ENCODE measurements at regions not wholly inside any gene's neighbourhood (a gene's known extent, or its start where the extent isn't known, plus 50 kb on each side); places are given as distances from the start of the nearest gene placed in this dataset.

DNA sequence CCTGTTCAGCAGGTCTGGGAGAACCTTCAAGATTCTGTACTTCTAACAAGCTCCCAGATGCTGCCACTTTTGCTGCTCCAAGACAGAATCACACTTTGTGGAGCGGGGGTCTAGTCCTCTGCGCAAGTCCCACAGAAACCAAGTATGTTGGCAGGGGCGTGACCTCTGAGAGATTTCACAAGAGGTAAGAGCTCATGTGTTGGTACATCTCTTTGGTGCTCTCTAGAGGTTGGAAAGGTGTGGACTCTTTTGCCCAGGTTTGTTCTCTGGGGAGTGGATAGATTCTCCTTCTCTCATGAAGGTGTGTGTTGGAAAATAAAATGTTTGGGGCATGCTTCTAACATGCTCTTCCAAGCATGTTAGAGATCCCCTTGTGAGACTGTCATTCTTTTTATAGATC lies 340.9 kb upstream of the IRAK1BP1 start:
- no peak for FAIRE-seq
- peak; percentile 16 for DNase-seq (ENCODE audit: low spot score)
- no peak overlapping the region for H3K27ac ChIP-seq (ENCODE audit: extremely low read length, insufficient read depth, low read length)
- no peak overlapping the region for H3K4me2 ChIP-seq (ENCODE audit: low read depth, low read length)
- H3K36me3 ChIP-seq (replicated peaks in 1 of 2; ENCODE audit: control insufficient read depth in 1 of 2, insufficient read depth in 2 of 2, low read length in 2 of 2), result no peaks in the 10 kb centered on the region
- ChIA-PET POLR2A (no interaction called here), CTCF (ENCODE audit: low intra/inter-chr PET ratio, low total read pairs) (no interaction called here)
- H3K9me3 ChIP-seq (ENCODE audit: low read length), result no peaks in the 10 kb centered on the region
- H2AFZ ChIP-seq (ENCODE audit: low read length), result no peak overlapping the region
- H3K79me2 ChIP-seq (ENCODE audit: insufficient read depth, low read length), result no peaks in the 10 kb centered on the region
- peak; percentile 69 for ATAC-seq
- H3K4me1 ChIP-seq (ENCODE audit: insufficient read depth, low read length), result no peaks in the 10 kb centered on the region
- no peak overlapping the region for H3K9ac ChIP-seq (ENCODE audit: insufficient read depth, low read depth, low read length)
- H4K20me1 ChIP-seq (ENCODE audit: insufficient read depth, low read length), result no peaks in the 10 kb centered on the region
- 0% methylated on average over 1 of the region's 3 CpGs for WGBS (ENCODE audit: low lambda C conversion rate)
- intact Hi-C loops (cut with micrococcal nuclease; ENCODE audit: unreplicated experiment) (no loop called here), in situ Hi-C loops (cut with HindIII; ENCODE audit: extremely low pct_ligation_motif_present, low pct_unique_long_range_greater_than_20kb) (no loop called here)
- no TSS peak for BruUV-seq (replicated peaks)
- no peaks in the 10 kb centered on the region for H3K27me3 ChIP-seq (ENCODE audit: control insufficient read depth in 1 of 2, insufficient read depth in 2 of 2, low read length in 2 of 2)
- no peak overlapping the region for H3K4me3 ChIP-seq (replicated peaks in 1 of 3; ENCODE audit: insufficient read depth in 1 of 3, low read depth in 2 of 3, low read length in 3 of 3)
- TF ChIP-seq CEBPG (CRISPR knock-in tag; IDR thresholded peaks at IDR 0.05) (0 out of 2 replicates have a peak, but pooled peaks have one; percentile 40), REL (CRISPR knock-in tag; conservative IDR thresholded peaks at IDR 0.05) (no peak), EED (CRISPR knock-in tag; IDR thresholded peaks at IDR 0.05) (no peak), CEBPB (IDR thresholded peaks at IDR 0.05; ENCODE audit: borderline replicate concordance, low read depth, low read length) (peak; percentile 18; the same call in 1 of the 2 replicates), NR2F6 (IDR thresholded peaks at IDR 0.05) (peak; percentile 44; the same call in 1 of the 2 replicates), NR2F6 (CRISPR knock-in tag; IDR thresholded peaks at IDR 0.05) (peak; percentile 27; the same call in 1 of the 2 replicates), STAG1 (CRISPR knock-in tag; IDR thresholded peaks at IDR 0.05) (peak; percentile 11; the same call in 1 of the 2 replicates)
- TF ChIP-seq, protein P1, sequence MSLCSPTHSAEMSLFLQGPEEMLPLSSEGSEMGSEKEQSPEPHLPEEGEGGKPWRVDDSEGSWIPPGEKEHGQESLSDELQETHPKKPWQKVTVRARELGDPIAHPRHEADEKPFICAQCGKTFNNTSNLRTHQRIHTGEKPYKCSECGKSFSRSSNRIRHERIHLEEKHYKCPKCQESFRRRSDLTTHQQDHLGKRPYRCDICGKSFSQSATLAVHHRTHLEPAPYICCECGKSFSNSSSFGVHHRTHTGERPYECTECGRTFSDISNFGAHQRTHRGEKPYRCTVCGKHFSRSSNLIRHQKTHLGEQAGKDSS (CRISPR knock-in tag; IDR thresholded peaks at IDR 0.05; ENCODE audit: borderline replicate concordance, low read depth), result no peak
- TF ChIP-seq, protein P2, sequence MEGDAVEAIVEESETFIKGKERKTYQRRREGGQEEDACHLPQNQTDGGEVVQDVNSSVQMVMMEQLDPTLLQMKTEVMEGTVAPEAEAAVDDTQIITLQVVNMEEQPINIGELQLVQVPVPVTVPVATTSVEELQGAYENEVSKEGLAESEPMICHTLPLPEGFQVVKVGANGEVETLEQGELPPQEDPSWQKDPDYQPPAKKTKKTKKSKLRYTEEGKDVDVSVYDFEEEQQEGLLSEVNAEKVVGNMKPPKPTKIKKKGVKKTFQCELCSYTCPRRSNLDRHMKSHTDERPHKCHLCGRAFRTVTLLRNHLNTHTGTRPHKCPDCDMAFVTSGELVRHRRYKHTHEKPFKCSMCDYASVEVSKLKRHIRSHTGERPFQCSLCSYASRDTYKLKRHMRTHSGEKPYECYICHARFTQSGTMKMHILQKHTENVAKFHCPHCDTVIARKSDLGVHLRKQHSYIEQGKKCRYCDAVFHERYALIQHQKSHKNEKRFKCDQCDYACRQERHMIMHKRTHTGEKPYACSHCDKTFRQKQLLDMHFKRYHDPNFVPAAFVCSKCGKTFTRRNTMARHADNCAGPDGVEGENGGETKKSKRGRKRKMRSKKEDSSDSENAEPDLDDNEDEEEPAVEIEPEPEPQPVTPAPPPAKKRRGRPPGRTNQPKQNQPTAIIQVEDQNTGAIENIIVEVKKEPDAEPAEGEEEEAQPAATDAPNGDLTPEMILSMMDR (CRISPR knock-in tag; IDR thresholded peaks at IDR 0.05), result peak; percentile 20; the same call in 1 of the 2 replicates
